GM21381 (cell line): ENCODE measurements at regions not wholly inside any gene's neighbourhood (a gene's known extent, or its start where the extent isn't known, plus 50 kb on each side); places are given as distances from the start of the nearest gene placed in this dataset.

ENCODE experiments used
- ATAC-seq: cut with Tn5 transposase; IDR thresholded peaks from one replicate; pipeline ENCODE4 v1.9.1; 2021; ENCODE audit warnings: mild to moderate bottlenecking, moderate library complexity; ENCODE audit not compliant: unreplicated experiment

- ATAC-seq = no peak
These were observed 179.4 kb downstream of the RHOU start for GRCh38 chr1:228914700-228915099.

- no peak for ATAC-seq
These were observed 182.1 kb downstream of the RHOU start for GRCh38 chr1:228917342-228917741.

- ATAC-seq = no peak
These were observed 182.5 kb downstream of the RHOU start for GRCh38 chr1:228917755-228918154.

- ATAC-seq = no peak
These were observed 183.1 kb downstream of the RHOU start for GRCh38 chr1:228918335-228918734.

GRCh38 chr1:228919914-228920313, 184.6 kb downstream of the RHOU start:
- no peak for ATAC-seq

GRCh38 chr1:228920831-228921230, 185.6 kb downstream of the RHOU start:
- ATAC-seq = no peak

GRCh38 chr1:228921481-228921880, 186.2 kb downstream of the RHOU start:
- ATAC-seq = no peak

- ATAC-seq = no peak
These were observed 187.6 kb downstream of the RHOU start for GRCh38 chr1:228922722-228923376.

GRCh38 chr1:228923973-228924686, 188.9 kb downstream of the RHOU start:
- no peak for ATAC-seq

GRCh38 chr1:228925691-228926090, 190.4 kb downstream of the RHOU start:
- ATAC-seq = no peak

GRCh38 chr1:228927421-228927820, 192.1 kb downstream of the RHOU start:
- ATAC-seq = no peak

- peak; percentile 62 for ATAC-seq
These were observed 192.9 kb downstream of the RHOU start for GRCh38 chr1:228927946-228928898.

- no peak for ATAC-seq
These were observed 194.3 kb downstream of the RHOU start for GRCh38 chr1:228929476-228930027.

- ATAC-seq = no peak
These were observed 195.2 kb downstream of the RHOU start for GRCh38 chr1:228930479-228930957.

GRCh38 chr1:228933753-228934152, 198.5 kb downstream of the RHOU start:
- ATAC-seq = no peak

GRCh38 chr1:228935198-228935663, 200.0 kb downstream of the RHOU start:
- ATAC-seq = no peak

GRCh38 chr1:228935855-228936727, 200.8 kb downstream of the RHOU start:
- ATAC-seq = no peak

GRCh38 chr1:228936881-228937280, 201.6 kb downstream of the RHOU start:
- ATAC-seq = no peak

GRCh38 chr1:228937351-228937750, 202.1 kb downstream of the RHOU start:
- no peak for ATAC-seq
